GM23338 (cell line): ENCODE measurements at regions not wholly inside any gene's neighbourhood (a gene's known extent, or its start where the extent isn't known, plus 50 kb on each side); places are given as distances from the start of the nearest gene placed in this dataset.

ENCODE experiments used
- ATAC-seq: fragments of 200-7000 bp; cut with Tn5 transposase; 3 replicates; pipeline ENCODE4 v1.9.1; 2020
- DNase-seq: peaks from one replicate; pipeline ENCODE4 v3.0.0-alpha.2; 2015; ENCODE audit warnings: low spot score
- H2AFZ ChIP-seq: fragments of 200-600 bp; sonication (generic); 2 replicates; pipeline ENCODE4 v1.8.0; 2016; ENCODE audit warnings: antibody characterized with exemption, mild to moderate bottlenecking, moderate library complexity
- H3F3A ChIP-seq: fragments of 200-600 bp; sonication (generic); replicated peaks from 2 replicates; pipeline ENCODE4 v1.8.0; 2017; ENCODE audit warnings: antibody characterized with exemption, mixed run types, low read depth
- H3K27ac ChIP-seq: fragments of 200-600 bp; sonication (generic); 2 replicates; pipeline ENCODE4 v1.6.1; 2016; ENCODE audit warnings: low read depth
- H3K27me3 ChIP-seq: fragments of 200-600 bp; sonication (generic); 2 replicates; pipeline ENCODE4 v1.8.0; 2016; ENCODE audit warnings: mild to moderate bottlenecking, mixed run types, moderate library complexity; ENCODE audit not compliant: insufficient read depth
- H3K36me3 ChIP-seq: fragments of 200-600 bp; sonication (generic); 2 replicates; pipeline ENCODE4 v1.8.0; 2016; ENCODE audit warnings: mild to moderate bottlenecking; ENCODE audit not compliant: insufficient read depth
- H3K4me1 ChIP-seq: fragments of 200-600 bp; sonication (generic); 2 replicates; pipeline ENCODE4 v1.8.0; 2016; ENCODE audit warnings: mild to moderate bottlenecking, moderate library complexity; ENCODE audit not compliant: insufficient read depth
- H3K4me2 ChIP-seq: fragments of 200-600 bp; sonication (generic); 2 replicates; pipeline ENCODE4 v1.7.1; 2017; ENCODE audit warnings: mixed run types
- H3K4me3 ChIP-seq: fragments of 200-600 bp; sonication (generic); 2 replicates; pipeline ENCODE4 v1.6.1; 2016; ENCODE audit warnings: mixed run types
- H3K79me2 ChIP-seq: fragments of 200-600 bp; sonication (generic); replicated peaks from 2 replicates; pipeline ENCODE4 v1.8.0; 2017; ENCODE audit warnings: mild to moderate bottlenecking; ENCODE audit not compliant: insufficient read depth
- H3K9me2 ChIP-seq: fragments of 200-600 bp; sonication (generic); 2 replicates; pipeline ENCODE4 v1.8.0; 2017; ENCODE audit not compliant: insufficient read depth
- H4K20me1 ChIP-seq: fragments of 200-600 bp; sonication (generic); replicated peaks from 2 replicates; pipeline ENCODE4 v1.8.0; 2017; ENCODE audit warnings: mild to moderate bottlenecking; ENCODE audit not compliant: insufficient read depth
- H3K27ac Mint-ChIP-seq: 2 replicates; pipeline ENCODE4 v1.8.0; 2020; ENCODE audit warnings: inconsistent platforms, mild to moderate bottlenecking, moderate library complexity, mixed read lengths
- H3K27me3 Mint-ChIP-seq: 3 replicates; pipeline ENCODE4 v1.8.0; 2022; ENCODE audit warnings: low read depth, mild to moderate bottlenecking, moderate library complexity, mixed read lengths, inconsistent platforms; ENCODE audit not compliant: insufficient read depth, poor library complexity
- H3K36me3 Mint-ChIP-seq: 3 replicates; pipeline ENCODE4 v1.8.0; 2021; ENCODE audit warnings: low read depth, mild to moderate bottlenecking, inconsistent platforms, moderate library complexity, mixed read lengths
- H3K4me1 Mint-ChIP-seq: 3 replicates; pipeline ENCODE4 v1.8.0; 2020; ENCODE audit warnings: mild to moderate bottlenecking, inconsistent platforms, mixed read lengths
- H3K4me3 Mint-ChIP-seq: 3 replicates; pipeline ENCODE4 v1.8.0; 2021; ENCODE audit warnings: moderate library complexity, mild to moderate bottlenecking, inconsistent platforms, mixed read lengths
- H3K9me3 Mint-ChIP-seq: 3 replicates; pipeline ENCODE4 v1.8.0; 2020; ENCODE audit warnings: moderate library complexity, mild to moderate bottlenecking, inconsistent platforms, mixed read lengths
- EZH2 ChIP-seq: fragments of 200-600 bp; sonication (generic); IDR thresholded peaks from one replicate; pipeline ENCODE4 v1.8.0; 2017; ENCODE audit warnings: antibody characterized with exemption, mild to moderate bottlenecking, low read depth; ENCODE audit not compliant: unreplicated experiment
- EZH2phosphoT487 ChIP-seq: fragments of 200-600 bp; sonication (generic); IDR thresholded peaks from one replicate; pipeline ENCODE4 v1.8.1; 2018; ENCODE audit warnings: antibody characterized with exemption; ENCODE audit not compliant: unreplicated experiment
- JUNB ChIP-seq: IDR thresholded peaks from one replicate; pipeline ENCODE4 v1.6.1; 2016; ENCODE audit warnings: antibody characterized with exemption; ENCODE audit not compliant: unreplicated experiment
- STAT1 ChIP-seq: IDR thresholded peaks from one replicate; pipeline ENCODE4 v1.6.1; 2016; ENCODE audit warnings: antibody characterized with exemption; ENCODE audit not compliant: unreplicated experiment
- ZNF114 ChIP-seq: fragments of 250-450 bp; sonication (Bioruptor Pico); IDR thresholded peaks from 2 replicates; pipeline ENCODE4 v1.5.0; 2020; ENCODE audit warnings: mild to moderate bottlenecking, moderate library complexity
- ZNF331 ChIP-seq: fragments of 250-450 bp; sonication (Bioruptor Pico); IDR thresholded peaks from 2 replicates; pipeline ENCODE4 v1.5.0; 2020; ENCODE audit warnings: low read depth, mild to moderate bottlenecking, moderate library complexity
- TF ChIP-seq, protein P1 (sequence below), 2 experiments: fragments of 200-600 bp in 1 of 2; sonication (generic) in 1 of 2; conservative IDR thresholded peaks; 2 replicates each; pipeline versions ENCODE4 v1.5.1 to v1.6.1; 2016 to 2017; ENCODE audit warnings: antibody characterized with exemption in 2 of 2, low read depth in 2 of 2, mild to moderate bottlenecking in 2 of 2, moderate library complexity in 1 of 2
- TF ChIP-seq, protein P2 (sequence below): IDR thresholded peaks from 2 replicates; pipeline ENCODE4 v1.6.1; 2016; ENCODE audit warnings: antibody characterized with exemption
- TF ChIP-seq, protein P3 (sequence below): IDR thresholded peaks from one replicate; pipeline ENCODE4 v1.6.1; 2018; ENCODE audit warnings: antibody characterized with exemption; ENCODE audit not compliant: unreplicated experiment
- TF ChIP-seq, protein P4 (sequence below): fragments of 250-450 bp; sonication (Bioruptor Pico); IDR thresholded peaks from 2 replicates; pipeline ENCODE4 v1.5.0; 2020; ENCODE audit warnings: mild to moderate bottlenecking, moderate library complexity

DNA sequence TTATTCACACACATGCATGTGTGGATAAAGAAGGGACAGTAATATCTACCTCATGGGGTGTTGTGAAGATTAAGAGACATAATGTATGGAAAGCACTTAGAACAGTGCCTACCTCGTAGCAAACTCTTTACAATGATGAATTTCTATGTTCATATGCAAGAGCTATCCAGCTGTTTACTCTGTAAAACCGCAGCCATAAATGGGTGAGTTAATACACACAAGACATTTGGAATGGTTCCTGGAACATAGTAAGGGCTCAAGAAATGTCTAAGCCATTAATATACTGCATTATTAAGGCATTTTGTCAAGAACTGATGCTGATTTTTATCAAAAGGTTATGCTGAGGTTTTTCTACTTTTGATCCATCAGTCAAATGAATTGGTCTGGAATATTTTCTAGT is 1076.2 kb downstream of the TSN start (continued):
- TF ChIP-seq, protein P1, sequence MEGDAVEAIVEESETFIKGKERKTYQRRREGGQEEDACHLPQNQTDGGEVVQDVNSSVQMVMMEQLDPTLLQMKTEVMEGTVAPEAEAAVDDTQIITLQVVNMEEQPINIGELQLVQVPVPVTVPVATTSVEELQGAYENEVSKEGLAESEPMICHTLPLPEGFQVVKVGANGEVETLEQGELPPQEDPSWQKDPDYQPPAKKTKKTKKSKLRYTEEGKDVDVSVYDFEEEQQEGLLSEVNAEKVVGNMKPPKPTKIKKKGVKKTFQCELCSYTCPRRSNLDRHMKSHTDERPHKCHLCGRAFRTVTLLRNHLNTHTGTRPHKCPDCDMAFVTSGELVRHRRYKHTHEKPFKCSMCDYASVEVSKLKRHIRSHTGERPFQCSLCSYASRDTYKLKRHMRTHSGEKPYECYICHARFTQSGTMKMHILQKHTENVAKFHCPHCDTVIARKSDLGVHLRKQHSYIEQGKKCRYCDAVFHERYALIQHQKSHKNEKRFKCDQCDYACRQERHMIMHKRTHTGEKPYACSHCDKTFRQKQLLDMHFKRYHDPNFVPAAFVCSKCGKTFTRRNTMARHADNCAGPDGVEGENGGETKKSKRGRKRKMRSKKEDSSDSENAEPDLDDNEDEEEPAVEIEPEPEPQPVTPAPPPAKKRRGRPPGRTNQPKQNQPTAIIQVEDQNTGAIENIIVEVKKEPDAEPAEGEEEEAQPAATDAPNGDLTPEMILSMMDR (conservative IDR thresholded peaks at IDR 0.05; ENCODE audit: low read depth in 2 of 2), result no peak
- TF ChIP-seq, protein P2, sequence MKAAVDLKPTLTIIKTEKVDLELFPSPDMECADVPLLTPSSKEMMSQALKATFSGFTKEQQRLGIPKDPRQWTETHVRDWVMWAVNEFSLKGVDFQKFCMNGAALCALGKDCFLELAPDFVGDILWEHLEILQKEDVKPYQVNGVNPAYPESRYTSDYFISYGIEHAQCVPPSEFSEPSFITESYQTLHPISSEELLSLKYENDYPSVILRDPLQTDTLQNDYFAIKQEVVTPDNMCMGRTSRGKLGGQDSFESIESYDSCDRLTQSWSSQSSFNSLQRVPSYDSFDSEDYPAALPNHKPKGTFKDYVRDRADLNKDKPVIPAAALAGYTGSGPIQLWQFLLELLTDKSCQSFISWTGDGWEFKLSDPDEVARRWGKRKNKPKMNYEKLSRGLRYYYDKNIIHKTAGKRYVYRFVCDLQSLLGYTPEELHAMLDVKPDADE, result no peak

DNA sequence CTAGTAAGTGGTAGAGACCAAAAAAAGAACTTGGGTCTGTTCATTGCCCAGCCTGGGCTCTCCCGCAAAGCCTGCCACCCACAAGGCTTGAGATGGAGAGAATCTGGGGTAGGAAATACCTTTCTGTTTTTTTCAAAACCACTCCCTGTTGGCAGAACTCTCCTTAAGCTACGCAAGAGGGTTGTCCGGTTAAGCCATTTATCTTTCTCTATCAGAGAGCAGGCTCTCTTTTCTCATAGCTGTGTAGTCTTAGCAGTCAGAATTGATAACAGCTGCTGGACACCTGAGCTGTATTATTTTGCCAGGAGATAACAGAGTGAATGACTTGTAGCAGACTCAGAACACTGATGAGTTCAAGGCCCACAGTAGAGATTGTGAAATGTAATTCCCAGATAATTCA is 1088.1 kb downstream of the TSN start:
- H3K36me3 Mint-ChIP-seq, result no peaks in the 10 kb centered on the region; the same call in 2 of the 3 replicates
- H3K9me2 ChIP-seq, result peaks cover 10% of the 10 kb centered on the region
- H3K27me3 Mint-ChIP-seq, result no peaks in the 10 kb centered on the region
- no peaks in the 10 kb centered on the region for H3K4me1 Mint-ChIP-seq
- H3K4me1 ChIP-seq, result no peaks in the 10 kb centered on the region
- H3K27ac ChIP-seq, result no peak overlapping the region
- H3K4me3 Mint-ChIP-seq, result no peak overlapping the region
- no peaks in the 10 kb centered on the region for H4K20me1 ChIP-seq
- ATAC-seq, result no peak
- H3K9me3 Mint-ChIP-seq, result no peaks in the 10 kb centered on the region
- H3F3A ChIP-seq, result no peaks in the 10 kb centered on the region
- no peaks in the 10 kb centered on the region for H3K36me3 ChIP-seq
- no peak overlapping the region for H3K4me2 ChIP-seq
- DNase-seq, result no peak
- no peaks in the 10 kb centered on the region for H3K79me2 ChIP-seq
- no peak overlapping the region for H3K4me3 ChIP-seq
- no peaks in the 10 kb centered on the region for H3K27me3 ChIP-seq
- H3K27ac Mint-ChIP-seq, result no peak overlapping the region
- peak overlapping the region; percentile 48; the same call in 1 of the 2 replicates for H2AFZ ChIP-seq
- TF ChIP-seq ZNF114 (CRISPR knock-in tag), result no peak
- TF ChIP-seq STAT1, result no peak
- TF ChIP-seq, protein P3, sequence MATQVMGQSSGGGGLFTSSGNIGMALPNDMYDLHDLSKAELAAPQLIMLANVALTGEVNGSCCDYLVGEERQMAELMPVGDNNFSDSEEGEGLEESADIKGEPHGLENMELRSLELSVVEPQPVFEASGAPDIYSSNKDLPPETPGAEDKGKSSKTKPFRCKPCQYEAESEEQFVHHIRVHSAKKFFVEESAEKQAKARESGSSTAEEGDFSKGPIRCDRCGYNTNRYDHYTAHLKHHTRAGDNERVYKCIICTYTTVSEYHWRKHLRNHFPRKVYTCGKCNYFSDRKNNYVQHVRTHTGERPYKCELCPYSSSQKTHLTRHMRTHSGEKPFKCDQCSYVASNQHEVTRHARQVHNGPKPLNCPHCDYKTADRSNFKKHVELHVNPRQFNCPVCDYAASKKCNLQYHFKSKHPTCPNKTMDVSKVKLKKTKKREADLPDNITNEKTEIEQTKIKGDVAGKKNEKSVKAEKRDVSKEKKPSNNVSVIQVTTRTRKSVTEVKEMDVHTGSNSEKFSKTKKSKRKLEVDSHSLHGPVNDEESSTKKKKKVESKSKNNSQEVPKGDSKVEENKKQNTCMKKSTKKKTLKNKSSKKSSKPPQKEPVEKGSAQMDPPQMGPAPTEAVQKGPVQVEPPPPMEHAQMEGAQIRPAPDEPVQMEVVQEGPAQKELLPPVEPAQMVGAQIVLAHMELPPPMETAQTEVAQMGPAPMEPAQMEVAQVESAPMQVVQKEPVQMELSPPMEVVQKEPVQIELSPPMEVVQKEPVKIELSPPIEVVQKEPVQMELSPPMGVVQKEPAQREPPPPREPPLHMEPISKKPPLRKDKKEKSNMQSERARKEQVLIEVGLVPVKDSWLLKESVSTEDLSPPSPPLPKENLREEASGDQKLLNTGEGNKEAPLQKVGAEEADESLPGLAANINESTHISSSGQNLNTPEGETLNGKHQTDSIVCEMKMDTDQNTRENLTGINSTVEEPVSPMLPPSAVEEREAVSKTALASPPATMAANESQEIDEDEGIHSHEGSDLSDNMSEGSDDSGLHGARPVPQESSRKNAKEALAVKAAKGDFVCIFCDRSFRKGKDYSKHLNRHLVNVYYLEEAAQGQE, result no peak
- no peak for TF ChIP-seq ZNF331 (CRISPR knock-in tag)
- no peak for TF ChIP-seq EZH2phosphoT487
- TF ChIP-seq, protein P1 (conservative IDR thresholded peaks at IDR 0.05; ENCODE audit: low read depth in 2 of 2), result no peak
- TF ChIP-seq EZH2, result no peak
- TF ChIP-seq, protein P4, sequence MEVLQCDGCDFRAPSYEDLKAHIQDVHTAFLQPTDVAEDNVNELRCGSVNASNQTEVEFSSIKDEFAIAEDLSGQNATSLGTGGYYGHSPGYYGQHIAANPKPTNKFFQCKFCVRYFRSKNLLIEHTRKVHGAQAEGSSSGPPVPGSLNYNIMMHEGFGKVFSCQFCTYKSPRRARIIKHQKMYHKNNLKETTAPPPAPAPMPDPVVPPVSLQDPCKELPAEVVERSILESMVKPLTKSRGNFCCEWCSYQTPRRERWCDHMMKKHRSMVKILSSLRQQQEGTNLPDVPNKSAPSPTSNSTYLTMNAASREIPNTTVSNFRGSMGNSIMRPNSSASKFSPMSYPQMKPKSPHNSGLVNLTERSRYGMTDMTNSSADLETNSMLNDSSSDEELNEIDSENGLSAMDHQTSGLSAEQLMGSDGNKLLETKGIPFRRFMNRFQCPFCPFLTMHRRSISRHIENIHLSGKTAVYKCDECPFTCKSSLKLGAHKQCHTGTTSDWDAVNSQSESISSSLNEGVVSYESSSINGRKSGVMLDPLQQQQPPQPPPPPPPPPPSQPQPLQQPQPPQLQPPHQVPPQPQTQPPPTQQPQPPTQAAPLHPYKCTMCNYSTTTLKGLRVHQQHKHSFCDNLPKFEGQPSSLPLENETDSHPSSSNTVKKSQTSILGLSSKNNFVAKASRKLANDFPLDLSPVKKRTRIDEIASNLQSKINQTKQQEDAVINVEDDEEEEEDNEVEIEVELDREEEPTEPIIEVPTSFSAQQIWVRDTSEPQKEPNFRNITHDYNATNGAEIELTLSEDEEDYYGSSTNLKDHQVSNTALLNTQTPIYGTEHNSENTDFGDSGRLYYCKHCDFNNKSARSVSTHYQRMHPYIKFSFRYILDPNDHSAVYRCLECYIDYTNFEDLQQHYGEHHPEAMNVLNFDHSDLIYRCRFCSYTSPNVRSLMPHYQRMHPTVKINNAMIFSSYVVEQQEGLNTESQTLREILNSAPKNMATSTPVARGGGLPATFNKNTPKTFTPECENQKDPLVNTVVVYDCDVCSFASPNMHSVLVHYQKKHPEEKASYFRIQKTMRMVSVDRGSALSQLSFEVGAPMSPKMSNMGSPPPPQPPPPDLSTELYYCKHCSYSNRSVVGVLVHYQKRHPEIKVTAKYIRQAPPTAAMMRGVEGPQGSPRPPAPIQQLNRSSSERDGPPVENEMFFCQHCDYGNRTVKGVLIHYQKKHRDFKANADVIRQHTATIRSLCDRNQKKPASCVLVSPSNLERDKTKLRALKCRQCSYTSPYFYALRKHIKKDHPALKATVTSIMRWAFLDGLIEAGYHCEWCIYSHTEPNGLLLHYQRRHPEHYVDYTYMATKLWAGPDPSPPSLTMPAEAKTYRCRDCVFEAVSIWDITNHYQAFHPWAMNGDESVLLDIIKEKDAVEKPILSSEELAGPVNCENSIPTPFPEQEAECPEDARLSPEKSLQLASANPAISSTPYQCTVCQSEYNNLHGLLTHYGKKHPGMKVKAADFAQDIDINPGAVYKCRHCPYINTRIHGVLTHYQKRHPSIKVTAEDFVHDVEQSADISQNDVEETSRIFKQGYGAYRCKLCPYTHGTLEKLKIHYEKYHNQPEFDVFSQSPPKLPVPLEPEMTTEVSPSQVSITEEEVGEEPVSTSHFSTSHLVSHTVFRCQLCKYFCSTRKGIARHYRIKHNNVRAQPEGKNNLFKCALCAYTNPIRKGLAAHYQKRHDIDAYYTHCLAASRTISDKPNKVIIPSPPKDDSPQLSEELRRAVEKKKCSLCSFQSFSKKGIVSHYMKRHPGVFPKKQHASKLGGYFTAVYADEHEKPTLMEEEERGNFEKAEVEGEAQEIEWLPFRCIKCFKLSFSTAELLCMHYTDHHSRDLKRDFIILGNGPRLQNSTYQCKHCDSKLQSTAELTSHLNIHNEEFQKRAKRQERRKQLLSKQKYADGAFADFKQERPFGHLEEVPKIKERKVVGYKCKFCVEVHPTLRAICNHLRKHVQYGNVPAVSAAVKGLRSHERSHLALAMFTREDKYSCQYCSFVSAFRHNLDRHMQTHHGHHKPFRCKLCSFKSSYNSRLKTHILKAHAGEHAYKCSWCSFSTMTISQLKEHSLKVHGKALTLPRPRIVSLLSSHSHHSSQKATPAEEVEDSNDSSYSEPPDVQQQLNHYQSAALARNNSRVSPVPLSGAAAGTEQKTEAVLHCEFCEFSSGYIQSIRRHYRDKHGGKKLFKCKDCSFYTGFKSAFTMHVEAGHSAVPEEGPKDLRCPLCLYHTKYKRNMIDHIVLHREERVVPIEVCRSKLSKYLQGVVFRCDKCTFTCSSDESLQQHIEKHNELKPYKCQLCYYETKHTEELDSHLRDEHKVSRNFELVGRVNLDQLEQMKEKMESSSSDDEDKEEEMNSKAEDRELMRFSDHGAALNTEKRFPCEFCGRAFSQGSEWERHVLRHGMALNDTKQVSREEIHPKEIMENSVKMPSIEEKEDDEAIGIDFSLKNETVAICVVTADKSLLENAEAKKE (CRISPR knock-in tag), result no peak
- no peak for TF ChIP-seq JUNB
